ENCODE measurements at regions not wholly inside any gene's neighbourhood (a gene's known extent, or its start where the extent isn't known, plus 50 kb on each side); places are given as distances from the start of the nearest gene placed in this dataset.

GRCh38 chr1:83718338-83718737 lies 280.6 kb downstream of the TTLL7 start:
- DNase-seq = no peak

GRCh38 chr1:83717785-83718184 lies 281.1 kb downstream of the TTLL7 start:
- no peak for DNase-seq

- DNase-seq = no peak
These were observed 282.3 kb downstream of the TTLL7 start for GRCh38 chr1:83716641-83717040.

- DNase-seq = no peak
These were observed 283.4 kb downstream of the TTLL7 start for GRCh38 chr1:83715550-83715949.

GRCh38 chr1:83709662-83710061 lies 289.3 kb downstream of the TTLL7 start:
- DNase-seq = no peak

GRCh38 chr1:83706354-83706938 lies 292.5 kb downstream of the TTLL7 start:
- DNase-seq = no peak

- DNase-seq = no peak
These were observed 293.8 kb downstream of the TTLL7 start for GRCh38 chr1:83705091-83705490.

GRCh38 chr1:83704350-83704749 lies 294.6 kb downstream of the TTLL7 start:
- DNase-seq = no peak

- DNase-seq = no peak
These were observed 296.6 kb downstream of the TTLL7 start for GRCh38 chr1:83702356-83702755.

- DNase-seq = no peak
These were observed 297.6 kb downstream of the TTLL7 start for GRCh38 chr1:83701355-83701754.

- DNase-seq = no peak
These were observed 300.3 kb downstream of the TTLL7 start for GRCh38 chr1:83698644-83699043.

- DNase-seq = no peak
These were observed 301.0 kb downstream of the TTLL7 start for GRCh38 chr1:83697961-83698360.

GRCh38 chr1:83697220-83697619 lies 301.7 kb downstream of the TTLL7 start:
- DNase-seq = no peak

GRCh38 chr1:83694449-83694848 lies 304.5 kb downstream of the TTLL7 start:
- no peak for DNase-seq

GRCh38 chr1:83693427-83694126 lies 305.4 kb downstream of the TTLL7 start:
- DNase-seq = no peak

GRCh38 chr1:83692524-83693381 lies 306.2 kb downstream of the TTLL7 start:
- DNase-seq = no peak

- DNase-seq = no peak
These were observed 306.9 kb downstream of the TTLL7 start for GRCh38 chr1:83691953-83692500.

GRCh38 chr1:83689921-83690868 lies 308.7 kb downstream of the TTLL7 start:
- no peak for DNase-seq

GRCh38 chr1:83682132-83682531 lies 316.8 kb downstream of the TTLL7 start:
- no peak for DNase-seq

GRCh38 chr1:83676106-83676505 lies 322.8 kb downstream of the TTLL7 start:
- DNase-seq = no peak

GRCh38 chr1:83673312-83673711 lies 325.6 kb downstream of the TTLL7 start:
- no peak for DNase-seq

- DNase-seq = no peak
These were observed 327.3 kb downstream of the TTLL7 start for GRCh38 chr1:83671586-83671985.
